ENCODE measurements at regions not wholly inside any gene's neighbourhood (a gene's known extent, or its start where the extent isn't known, plus 50 kb on each side); places are given as distances from the start of the nearest gene placed in this dataset.
"Not testable (repeated sequence)": the region's sequence is repeated elsewhere in the genome, so short reads cannot be mapped to it uniquely, and the experiment has no call there.

DNA sequence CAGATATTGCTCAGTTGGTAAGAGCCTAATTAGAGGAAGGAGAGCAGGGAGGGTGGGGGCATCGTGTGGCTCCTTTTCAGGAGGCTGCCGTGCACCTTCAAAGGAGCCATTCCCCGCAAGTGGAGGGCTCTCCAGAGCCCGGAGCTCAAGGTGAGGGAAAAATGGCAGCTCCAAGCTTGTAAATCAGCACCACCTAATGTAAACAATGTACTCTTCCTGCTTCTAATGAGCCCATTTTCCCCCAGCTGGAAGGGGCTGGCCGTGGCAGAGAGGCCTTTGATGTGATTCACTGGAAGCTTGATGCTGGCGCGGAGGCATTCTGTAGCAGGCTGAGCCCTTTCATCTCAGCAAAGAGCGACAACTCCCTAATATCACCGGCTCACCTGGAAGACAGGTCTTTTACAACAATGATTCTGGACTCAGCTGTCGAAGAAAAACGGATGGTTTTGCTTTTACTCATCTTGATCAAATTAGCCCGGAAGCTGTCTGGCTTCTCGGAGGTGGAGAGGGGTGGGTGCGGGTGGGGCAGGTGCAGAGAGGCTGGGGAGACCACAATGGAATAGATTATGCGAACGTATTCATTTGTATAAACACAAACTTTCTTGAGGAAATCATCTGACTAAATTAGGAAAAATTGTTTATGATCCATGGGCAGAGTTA, 112.5 kb downstream of the RRAGC start:
- no peak for DNase-seq (ENCODE audit: low spot score)

DNA sequence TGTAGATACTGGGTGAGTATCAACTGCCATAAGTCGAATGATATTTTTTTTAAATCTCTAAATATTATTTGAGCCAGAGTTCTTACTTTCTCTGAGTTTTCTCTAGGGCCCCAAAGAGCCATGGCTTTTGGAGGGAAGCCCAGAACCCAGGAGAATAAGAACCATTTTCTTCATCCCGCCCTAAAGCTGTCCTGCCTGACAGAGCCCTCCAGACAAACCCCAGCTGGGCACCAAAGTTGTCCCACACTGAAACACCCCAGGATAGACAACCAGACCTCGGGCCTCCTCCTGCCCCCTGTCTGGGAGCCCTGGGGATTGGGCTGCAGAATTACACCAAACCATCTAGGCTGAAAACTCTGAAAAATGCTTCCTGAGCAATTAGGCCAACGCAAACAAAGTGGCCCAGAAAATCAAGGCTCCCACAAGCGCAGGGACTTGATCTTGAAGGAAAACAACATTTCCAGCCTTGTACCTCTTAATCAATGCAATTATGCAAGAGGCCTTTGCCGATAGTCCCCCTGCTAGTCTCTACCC, 113.1 kb downstream of the RRAGC start:
- no peak for DNase-seq (ENCODE audit: low spot score)

DNA sequence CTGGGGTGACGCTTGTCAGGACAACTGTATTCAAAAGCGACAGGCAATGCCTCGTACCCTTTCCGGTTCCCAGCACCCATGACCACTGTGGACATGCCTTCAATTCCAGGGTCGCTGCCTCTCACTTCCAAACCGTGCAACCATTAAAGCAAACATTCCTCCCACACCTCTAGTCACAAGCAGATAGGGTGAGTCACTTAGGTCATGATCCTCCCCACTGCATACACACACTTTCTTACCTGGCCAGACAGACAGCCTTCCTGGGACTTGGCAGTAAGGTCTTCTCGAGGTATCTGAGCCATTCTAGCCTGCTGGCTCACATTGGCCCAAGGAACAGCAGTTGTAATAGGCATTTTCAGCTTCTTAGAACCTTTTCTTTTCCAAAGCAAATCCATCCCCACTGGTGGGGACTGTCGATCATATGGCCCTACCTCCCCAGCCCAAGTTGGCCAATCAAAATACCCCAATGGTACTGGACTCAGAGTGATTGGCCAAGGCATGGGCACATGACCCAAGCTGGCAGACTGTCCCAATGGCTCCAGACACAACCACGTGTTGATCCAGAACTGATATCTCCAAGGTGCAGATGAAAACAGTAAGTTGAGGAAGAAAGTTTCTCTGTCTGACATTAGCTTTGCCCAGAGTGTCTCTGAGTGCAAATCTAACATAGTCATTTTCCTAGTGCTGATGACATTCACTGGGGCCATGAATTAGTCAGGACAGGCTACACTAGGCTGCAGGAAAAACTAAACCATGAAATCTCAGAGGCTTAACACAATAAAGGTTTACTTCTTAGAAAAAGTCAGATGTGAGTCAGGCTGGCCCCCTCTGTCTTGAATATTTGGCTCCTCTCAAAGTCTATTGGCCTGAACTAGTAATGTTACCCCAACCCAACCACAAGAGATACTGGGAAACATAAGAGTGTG, 113.8 kb downstream of the RRAGC start:
- no peak for DNase-seq (ENCODE audit: low spot score)

DNA sequence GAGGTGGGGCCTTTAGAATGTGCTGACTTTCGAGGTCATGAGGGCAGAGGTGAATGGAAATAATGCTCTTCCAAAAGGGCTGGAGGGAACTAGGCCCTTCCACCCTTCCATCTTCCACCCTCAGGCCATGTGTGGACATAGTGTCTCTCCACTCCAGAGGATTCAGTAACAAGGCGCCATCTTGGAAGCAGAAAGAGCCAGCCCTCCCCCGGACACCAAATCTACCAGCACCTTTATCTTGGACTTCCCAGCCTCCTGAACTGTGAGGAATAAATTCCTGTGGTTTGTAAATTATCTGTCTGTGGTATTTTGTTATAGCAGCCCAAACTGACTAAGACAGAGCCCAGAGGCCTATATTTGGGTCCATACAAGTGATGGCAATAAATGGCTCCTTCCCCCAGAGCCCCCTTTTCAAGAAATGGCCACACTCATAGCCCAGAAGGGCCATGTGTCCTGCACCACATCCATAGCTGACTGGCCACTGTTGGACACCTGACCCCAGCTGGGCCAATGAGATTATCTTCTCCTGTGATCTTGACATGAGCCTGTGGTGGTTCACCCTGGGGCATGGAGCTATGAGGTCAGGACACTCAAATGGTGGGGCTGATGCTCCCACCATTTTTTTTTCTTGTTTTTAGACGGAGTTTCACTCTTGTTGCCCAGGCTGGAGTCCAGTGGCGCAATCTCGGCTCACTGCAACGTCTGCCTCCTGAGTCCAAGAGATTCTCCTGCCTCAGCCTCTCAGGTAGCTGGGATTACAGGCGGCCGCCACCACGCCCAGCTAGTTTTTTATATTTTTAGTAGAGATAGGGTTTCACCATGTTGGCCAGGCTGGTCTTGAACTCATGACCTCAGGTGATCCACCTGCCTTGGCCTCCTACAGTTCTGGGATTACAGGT, 114.9 kb downstream of the RRAGC start:
- DNase-seq (ENCODE audit: low spot score), result no peak

DNA sequence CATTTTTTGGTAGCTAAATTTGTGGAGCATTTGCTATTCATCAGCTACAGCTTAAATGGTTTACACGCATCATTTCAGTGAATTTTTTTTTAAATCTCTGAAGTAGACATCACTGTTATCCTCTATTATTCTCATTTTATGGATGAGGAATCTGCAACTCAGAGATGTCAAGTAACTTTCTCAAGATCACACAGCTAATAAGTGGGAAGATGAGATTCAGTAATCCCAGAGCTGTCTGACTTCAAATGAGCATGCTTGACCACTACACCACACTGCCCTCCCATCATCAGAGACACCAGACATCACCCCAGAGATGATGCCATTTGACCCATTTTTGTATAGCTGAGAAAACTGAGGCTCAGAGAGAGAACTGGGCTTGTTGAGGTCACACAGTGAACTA, 116.4 kb downstream of the RRAGC start:
- DNase-seq (ENCODE audit: low spot score), result no peak

DNA sequence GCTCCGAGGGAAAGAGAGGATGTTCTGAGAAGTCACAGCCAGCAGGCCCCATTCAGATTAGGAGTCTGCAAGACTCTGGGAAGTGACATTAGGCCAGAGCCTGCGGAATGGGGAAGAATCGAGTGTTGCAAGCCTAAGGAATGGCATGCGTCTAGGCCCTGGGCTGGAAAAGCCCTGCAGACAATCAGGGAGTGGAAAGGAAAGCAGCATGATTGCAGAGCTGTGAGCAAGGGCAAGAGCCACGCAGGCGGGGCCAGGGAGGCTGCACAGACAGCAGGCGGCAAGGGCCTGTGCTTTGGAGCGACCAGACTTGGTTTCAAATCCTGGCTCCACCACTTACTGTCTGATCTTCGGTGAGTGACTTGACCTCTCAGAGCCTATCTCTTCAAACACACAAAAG, 118.2 kb downstream of the RRAGC start:
- DNase-seq (ENCODE audit: low spot score), result no peak

DNA sequence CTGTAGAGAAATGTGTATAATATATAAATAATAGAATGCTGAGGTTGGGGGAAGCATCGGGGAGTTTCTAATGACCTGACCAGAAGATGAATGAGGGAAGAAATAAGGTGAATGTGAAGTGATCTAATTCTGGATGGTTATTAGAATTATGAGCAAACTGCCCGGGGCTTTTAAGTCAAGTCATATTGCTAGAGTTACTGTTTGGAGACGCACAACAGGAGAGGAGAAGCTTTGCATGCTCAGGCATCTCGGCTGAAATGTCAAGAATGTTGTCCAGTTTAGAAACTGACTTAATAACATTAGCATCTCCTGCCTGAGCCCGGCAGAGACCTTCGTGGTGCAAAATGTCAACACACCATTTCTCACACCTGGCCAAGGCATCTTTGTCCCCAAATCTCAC, 119.1 kb downstream of the RRAGC start:
- DNase-seq (ENCODE audit: low spot score), result no peak

DNA sequence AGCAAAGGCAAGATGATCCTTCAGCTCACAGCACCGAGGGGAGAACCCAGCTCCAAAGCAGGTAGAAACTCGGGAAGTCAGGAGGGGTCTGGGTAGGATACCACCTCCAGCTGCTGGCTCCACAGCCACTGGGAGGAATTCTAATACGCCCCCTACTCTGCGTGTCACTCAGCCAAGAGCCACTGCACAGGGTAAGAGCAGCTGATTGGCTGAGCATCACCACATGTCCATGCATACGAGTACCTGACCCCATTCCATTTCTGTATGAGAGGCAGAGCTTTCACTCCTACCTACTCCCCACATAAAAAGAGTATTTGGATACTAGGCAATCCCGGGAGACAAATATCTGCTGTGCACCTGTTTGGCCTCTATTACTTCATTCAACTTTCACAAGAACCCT, 121.4 kb downstream of the RRAGC start:
- peak; percentile 4 for DNase-seq (ENCODE audit: low spot score)

DNA sequence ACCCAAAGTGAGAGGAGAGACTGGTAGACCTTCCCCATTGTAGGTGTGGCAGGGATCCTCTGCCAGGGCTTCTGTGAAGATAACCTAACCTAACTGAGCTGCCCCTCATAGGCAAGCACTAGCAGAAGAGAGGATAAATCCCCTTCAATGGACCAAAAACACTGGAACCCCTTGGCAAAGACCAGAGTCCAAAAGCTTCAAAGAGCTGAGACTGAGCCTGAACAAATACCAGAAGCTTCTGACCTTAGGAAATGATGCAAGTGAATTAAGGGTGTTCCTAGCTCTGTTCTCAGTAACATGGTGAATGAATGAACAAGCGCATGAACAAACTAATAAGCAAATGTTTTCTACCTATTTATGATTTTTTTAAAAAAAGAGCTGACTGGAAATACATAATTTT, 123.2 kb downstream of the RRAGC start:
- no peak for DNase-seq (ENCODE audit: low spot score)

DNA sequence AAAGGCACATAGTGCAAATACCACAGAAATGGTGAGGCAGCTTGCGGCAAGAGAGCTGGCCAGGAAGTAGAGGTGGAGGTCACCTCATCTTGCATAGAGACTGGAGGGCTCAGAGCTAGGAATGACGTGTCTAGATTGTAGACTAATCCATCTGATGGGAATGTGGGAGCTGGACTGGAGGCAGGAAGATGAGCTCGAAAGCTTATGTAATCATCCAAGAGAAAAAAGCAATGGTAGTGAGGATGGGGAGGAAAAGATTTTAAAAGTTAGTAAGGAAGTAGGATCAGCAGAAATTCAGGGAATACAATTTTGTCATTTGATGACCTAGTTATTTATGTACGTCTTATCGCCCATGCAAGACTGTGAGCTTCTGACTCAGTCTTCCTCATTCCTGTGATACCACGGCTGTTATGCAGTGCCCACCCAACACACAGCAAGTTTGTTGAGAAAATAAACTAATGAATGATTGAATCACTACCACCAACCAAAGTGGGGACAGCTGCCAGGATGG, 123.9 kb downstream of the RRAGC start:
- no peak for DNase-seq (ENCODE audit: low spot score)

DNA sequence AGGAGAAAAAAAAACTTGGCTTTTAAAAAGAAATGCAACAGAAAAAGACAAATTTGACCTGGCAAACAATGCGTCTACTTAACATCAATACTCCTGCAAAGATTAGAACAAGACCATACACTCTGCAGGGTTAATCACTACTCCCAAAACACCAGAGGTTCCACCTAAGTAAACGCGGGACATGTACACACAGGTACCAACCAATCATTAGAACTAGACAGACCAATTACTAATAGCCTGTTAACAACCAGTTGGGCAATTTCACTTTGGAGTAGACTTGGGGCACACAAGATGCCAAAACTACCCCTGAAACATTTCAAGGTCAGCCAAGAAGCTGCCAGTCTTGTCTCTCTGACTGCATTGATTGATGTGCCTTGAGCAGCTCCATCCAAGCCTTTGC, 125.8 kb downstream of the RRAGC start:
- no peak for DNase-seq (ENCODE audit: low spot score)

DNA sequence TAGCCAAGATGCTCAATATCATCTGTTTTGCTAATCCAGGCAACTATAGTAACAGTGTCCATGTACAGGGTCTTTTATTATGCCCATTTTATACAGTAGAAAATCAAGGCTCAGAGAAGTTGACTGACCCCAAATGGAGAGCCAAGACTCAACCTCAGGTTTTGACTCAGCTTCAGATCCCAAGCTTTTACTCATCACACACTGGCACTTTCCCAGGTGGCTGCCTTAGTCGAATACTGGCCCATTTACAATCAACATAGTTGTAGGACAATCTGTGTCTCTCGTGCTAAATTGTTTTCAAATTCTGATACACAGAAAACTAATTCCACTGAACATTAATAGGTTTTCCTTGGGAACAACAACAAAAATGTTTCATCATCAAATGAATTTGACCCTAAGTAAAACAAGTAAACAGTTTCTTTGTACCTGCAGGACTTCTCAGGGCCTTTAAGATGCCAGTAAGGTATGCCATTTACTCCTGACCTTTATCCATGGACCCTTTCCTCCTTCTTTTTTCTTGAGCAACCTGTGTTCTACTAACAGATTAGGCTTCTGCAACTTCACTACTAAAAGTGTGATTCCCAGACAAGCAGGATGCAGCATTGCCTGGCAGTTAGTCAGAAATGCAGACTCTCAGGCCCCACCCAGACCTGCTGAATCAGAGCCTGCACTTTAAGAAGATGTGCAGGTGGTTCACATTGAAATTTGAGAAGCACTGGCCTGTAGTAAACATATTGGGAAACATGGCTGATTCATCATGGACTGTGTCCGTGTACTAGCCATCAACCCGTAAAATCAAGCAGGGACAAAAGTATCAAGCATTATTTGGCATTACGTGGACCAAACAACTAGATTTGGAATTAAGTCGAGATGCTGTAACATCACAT, 128.8 kb downstream of the RRAGC start:
- DNase-seq (ENCODE audit: low spot score), result no peak

DNA sequence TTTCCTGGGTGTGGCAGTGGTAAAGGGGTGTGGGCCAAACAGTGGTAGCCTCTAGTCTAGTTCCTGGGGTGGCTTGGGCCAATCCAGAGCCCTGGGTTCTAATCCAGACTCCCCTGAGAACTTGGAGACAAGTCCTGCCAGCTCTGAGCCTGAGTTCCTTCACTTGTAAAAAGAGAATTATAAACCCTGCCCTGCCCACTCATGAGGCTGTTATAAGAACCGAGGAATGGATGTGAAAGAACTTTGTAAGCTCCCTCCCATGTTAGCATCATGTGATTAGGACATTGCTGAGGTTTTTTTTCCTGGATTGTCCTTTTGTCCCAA, 131.0 kb downstream of the RRAGC start:
- no peak for DNase-seq (ENCODE audit: low spot score)

DNA sequence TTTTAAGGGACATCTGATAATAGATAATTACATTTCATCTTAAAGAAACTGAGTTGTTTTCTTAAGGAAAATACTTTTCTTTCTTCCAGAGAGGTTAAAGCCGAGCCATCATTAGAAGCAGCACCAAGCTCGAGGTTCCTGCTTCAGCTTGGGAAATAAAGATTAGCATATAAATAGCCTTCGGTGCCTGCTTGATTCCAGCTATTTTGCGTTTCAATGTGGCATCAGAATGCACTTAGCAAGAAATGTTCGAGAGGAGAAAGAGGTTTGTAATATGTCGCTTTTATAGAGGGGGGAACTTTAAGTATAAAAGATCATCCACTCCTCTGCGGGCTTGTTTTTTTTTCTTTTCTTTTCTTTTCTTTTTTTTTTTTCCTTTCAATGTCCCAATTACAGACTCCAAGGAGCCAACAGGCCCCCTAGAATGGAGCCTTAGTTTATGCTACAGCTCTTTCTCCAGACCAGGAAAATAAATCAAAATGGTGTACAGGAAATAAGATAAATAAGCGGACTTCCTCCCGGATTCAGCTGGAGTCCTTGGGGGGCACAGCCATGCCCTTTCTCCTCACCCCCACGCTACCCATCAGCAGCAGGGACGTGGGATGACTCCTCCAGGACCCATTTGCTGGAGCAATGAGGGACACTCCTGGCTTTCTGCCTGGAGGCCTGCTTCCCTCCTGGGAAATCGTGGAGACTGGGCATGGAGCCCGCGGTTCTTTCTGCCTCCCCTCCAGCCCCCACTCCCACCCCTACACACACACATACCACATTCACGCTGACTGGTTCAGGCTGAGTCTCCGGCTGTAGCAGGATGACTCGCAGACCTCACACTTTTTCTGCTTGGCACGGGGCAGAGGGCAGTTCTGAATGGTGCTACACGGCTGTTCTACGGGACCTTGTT, 131.6 kb downstream of the RRAGC start:
- peak; percentile 41 for DNase-seq (ENCODE audit: low spot score)

DNA sequence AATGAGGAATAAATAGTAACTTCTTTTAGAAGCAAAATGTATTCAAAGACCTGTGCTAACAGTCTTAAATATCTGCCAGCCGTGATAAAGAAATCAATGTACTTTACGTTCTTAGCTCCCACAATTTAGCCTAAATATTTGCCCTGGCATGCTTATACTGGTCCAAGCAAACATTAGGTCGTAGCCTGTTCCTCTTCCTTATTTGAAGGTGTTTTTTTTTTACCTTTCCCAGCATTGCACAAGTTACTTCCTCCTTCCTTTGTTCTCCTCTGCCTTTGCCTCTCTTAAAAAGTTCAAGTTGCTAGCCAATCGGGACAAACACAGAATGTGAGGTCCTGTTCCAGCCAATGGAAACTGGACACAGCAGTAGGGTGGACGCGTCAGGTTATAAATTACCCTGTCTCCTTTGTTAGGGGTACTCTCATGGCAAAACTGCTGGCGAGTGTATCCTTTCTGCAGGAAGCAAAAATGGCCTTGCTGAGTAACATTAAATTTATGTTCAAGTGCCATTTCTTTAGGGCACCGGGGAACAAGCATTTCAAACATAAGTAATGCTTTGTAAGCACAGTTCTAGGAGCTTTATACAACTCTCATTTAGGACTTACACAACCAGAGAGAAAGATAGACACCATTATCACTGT, 134.1 kb downstream of the RRAGC start:
- not testable (repeated sequence) for DNase-seq (ENCODE audit: low spot score)

DNA sequence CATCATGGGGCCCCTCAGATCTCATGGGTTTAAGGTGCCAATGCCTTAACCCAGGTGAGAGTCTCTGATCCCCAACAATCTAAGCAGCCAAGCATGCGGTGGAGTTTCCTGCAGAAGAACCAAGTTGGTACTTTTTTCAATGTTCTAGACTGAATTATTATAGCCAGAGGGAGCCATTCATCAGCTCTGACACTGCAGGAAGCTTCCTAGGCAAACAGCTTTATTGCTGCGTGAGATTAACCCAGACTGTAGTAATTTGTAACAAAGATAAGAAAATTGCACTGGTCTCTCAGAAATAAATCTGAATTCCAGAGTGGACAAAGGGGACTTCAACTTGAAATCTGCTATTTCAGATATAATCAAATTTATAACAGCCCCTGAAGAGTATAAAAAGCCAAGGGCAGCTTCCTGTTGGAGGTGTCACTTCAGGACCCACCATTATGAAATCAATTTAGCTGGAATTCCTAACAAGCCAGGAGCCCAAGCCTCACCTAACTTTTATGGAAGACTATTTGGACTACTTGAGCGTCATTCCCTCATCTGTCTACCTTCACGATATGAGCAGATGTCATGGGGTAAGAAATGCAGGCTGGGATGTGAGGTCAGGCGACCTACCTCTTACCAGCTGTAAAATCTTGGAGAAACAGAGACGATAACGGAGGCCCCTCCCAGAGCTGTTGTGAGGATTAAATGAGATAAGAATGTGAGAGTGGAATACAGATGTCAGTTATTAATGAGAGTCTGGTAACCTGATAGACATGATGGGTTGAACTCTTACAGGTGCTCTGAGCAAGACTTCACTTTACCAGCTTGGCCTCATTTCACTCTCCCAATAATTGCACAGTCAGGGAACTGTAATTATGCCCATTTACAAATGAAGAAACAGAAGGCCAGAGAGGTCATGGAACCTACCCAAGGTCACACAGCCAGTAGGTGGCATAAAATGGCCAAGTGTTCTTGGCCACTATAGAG, 135.1 kb downstream of the RRAGC start:
- no peak for DNase-seq (ENCODE audit: low spot score)

DNA sequence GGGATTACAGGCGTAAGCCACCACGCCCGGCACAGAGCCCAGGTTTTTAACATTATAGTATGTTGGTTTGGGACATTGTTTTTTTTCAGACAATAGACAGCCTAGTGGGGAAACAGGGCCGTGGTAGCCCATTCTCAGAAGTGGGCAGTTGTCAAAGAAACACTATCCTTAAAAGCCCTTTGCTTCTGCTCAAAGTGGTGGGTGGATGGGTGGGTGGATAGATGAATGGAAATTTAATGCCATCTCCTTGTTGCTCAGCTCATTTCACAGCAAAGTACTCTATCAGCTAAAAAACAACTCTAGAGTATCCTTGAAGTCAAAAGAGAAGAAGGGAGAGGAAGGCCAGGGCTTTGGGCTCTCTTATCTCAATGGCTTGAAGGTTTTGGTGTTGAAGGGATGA, 137.8 kb downstream of the RRAGC start:
- no peak for DNase-seq (ENCODE audit: low spot score)

DNA sequence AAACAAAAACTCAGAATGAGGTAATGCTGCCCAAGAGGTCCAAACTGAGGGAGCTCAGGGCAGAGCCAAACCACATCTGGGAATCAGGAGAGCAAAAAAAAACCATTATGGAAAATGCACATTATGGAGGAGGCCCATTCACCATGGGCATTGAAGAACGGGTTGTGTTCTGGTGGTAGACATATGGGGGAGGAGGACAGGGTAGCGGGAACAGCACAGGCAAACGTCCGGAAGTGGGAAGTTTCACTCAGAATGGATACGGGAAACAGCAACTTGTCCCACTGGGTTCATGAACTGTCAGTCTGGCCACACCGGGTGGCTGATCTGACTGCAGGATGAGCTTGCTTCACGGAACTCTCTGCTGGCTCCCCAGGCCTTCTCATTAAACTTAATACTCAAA, 139.7 kb downstream of the RRAGC start:
- DNase-seq (ENCODE audit: low spot score), result no peak

Measured in putamen (tissue), 1 donor.